H54 (cell line): ENCODE measurements at regions not wholly inside any gene's neighbourhood (a gene's known extent, or its start where the extent isn't known, plus 50 kb on each side); places are given as distances from the start of the nearest gene placed in this dataset.

Experiments used
- DNase-seq: peaks from one replicate; pipeline ENCODE4 v3.0.0; 2011; ENCODE audit warnings: low spot score, mixed read lengths; ENCODE audit not compliant: insufficient read length
- FAIRE-seq: peaks from 3 replicates; lab custom pipeline; 2011; peaks lifted over from hg19 to GRCh38; lab: Jason Lieb, UNC
- POLR2A ChIP-seq: IDR thresholded peaks from 2 replicates; pipeline ENCODE4 v1.6.1; 2011; ENCODE audit warnings: low read depth, mild to moderate bottlenecking, low read length

- TF ChIP-seq POLR2A = no peak
- DNase-seq (no peak), FAIRE-seq (no peak)
Observed at GRCh38 chr18:77360315-77361190, 110.9 kb downstream of the GALR1 start.

- no peak for DNase-seq
- TF ChIP-seq POLR2A = no peak
- no peak for FAIRE-seq
Observed at GRCh38 chr18:77361382-77361781, 111.7 kb downstream of the GALR1 start.

- FAIRE-seq = no peak
- no peak for DNase-seq
- no peak for TF ChIP-seq POLR2A
Observed at GRCh38 chr18:77365667-77366066, 116.0 kb downstream of the GALR1 start.

GRCh38 chr18:77366067-77366719, 116.5 kb downstream of the GALR1 start:
- DNase-seq = no peak
- no peak for FAIRE-seq
- no peak for TF ChIP-seq POLR2A

GRCh38 chr18:77366720-77367641, 117.3 kb downstream of the GALR1 start:
- TF ChIP-seq POLR2A = no peak
- FAIRE-seq (no peak), DNase-seq (no peak)

- DNase-seq (no peak), FAIRE-seq (no peak)
- no peak for TF ChIP-seq POLR2A
Observed at GRCh38 chr18:77369644-77370043, 120.0 kb downstream of the GALR1 start.

- no peak for DNase-seq
- FAIRE-seq = no peak
- TF ChIP-seq POLR2A = no peak
Observed at GRCh38 chr18:77373730-77374445, 124.2 kb downstream of the GALR1 start.

- no peak for FAIRE-seq
- DNase-seq = no peak
- no peak for TF ChIP-seq POLR2A
Observed at GRCh38 chr18:77374446-77374805, 124.8 kb downstream of the GALR1 start.

GRCh38 chr18:77376043-77376732, 126.5 kb downstream of the GALR1 start:
- FAIRE-seq = no peak
- DNase-seq = no peak

GRCh38 chr18:77376733-77377094, 127.1 kb downstream of the GALR1 start:
- DNase-seq (no peak), FAIRE-seq (no peak)
- TF ChIP-seq POLR2A = no peak

More at GRCh38 chr18:77376043-77376732, 126.5 kb downstream of the GALR1 start:
- TF ChIP-seq POLR2A = no peak

GRCh38 chr18:77377813-77378212, 128.2 kb downstream of the GALR1 start:
- DNase-seq (no peak), FAIRE-seq (no peak)
- TF ChIP-seq POLR2A = no peak

- DNase-seq (no peak), FAIRE-seq (no peak)
- TF ChIP-seq POLR2A = no peak
Observed at GRCh38 chr18:77379976-77380509, 130.4 kb downstream of the GALR1 start.
